Activated CD4-positive, alpha-beta T cell treated with anti-CD3 and anti-CD28 coated beads for 36 hours (primary cell): ENCODE measurements at regions not wholly inside any gene's neighbourhood (a gene's known extent, or its start where the extent isn't known, plus 50 kb on each side); places are given as distances from the start of the nearest gene placed in this dataset.
"Not testable (repeated sequence)": the region's sequence is repeated elsewhere in the genome, so short reads cannot be mapped to it uniquely, and the experiment has no call there.

Source experiments
- ATAC-seq: fragments of 200-7000 bp; cut with Tn5 transposase; one replicate; pipeline ENCODE4 v1.10.0; 2021; ENCODE audit warnings: mild to moderate bottlenecking, moderate library complexity
- CTCF ChIA-PET: fragments of 350-600 bp; sonication (Branson Sonifier 250); formaldehyde crosslinking; loops from one replicate; lab custom pipeline; 2021; ENCODE audit warnings: antibody characterized with exemption; lab: Charles Lee
- POLR2A ChIA-PET: fragments of 350-600 bp; sonication (Branson Sonifier 250); formaldehyde crosslinking; loops from one replicate; lab custom pipeline; 2021; ENCODE audit warnings: antibody characterized with exemption, inconsistent platforms; lab: Charles Lee
- DNase-seq: peaks from one replicate; pipeline ENCODE4 v3.0.0-alpha.2; 2020
- H3K27ac Mint-ChIP-seq: one replicate; pipeline ENCODE4 v1.8.0; 2021; ENCODE audit warnings: mixed read lengths
- H3K27me3 Mint-ChIP-seq: one replicate; pipeline ENCODE4 v1.8.0; 2021; ENCODE audit warnings: mixed read lengths
- H3K36me3 Mint-ChIP-seq: one replicate; pipeline ENCODE4 v1.8.0; 2021; ENCODE audit warnings: low read depth, mixed read lengths
- H3K4me1 Mint-ChIP-seq: one replicate; pipeline ENCODE4 v1.8.0; 2021; ENCODE audit warnings: mixed read lengths
- H3K4me3 Mint-ChIP-seq: one replicate; pipeline ENCODE4 v1.8.0; 2021; ENCODE audit warnings: mild to moderate bottlenecking, moderate library complexity, mixed read lengths
- H3K9me3 Mint-ChIP-seq: one replicate; pipeline ENCODE4 v1.8.0; 2021; ENCODE audit warnings: low read depth, mixed read lengths
- intact Hi-C, 2 experiments: fragments of 100-400 bp; cut with DNase I in 1 of 2; cut with micrococcal nuclease in 1 of 2; formaldehyde crosslinking; loops; one replicate each; pipeline versions ENCODE4 v1.14.2 to v1.15.1; 2022 to 2024; cut with DNase I, micrococcal nuclease

DNA sequence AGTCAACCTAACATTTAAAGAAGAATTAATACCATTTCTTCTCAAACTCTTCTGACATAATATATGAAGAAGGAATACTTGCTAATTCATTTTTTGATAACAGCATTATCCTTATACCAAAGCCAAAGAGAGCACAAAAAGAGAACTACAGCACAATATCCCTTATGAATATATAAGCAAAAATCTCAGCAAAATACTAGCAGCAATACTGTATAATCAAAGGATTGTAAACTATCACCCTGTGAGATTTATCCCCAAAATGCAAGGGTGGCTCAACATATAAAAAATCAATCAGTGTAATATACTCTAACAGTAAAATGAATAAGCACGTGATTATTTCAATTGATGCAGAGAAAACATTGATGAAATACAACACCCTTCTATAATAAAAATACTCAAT, 81.9 kb upstream of the ZNG1F start:
- CTCF ChIA-PET, H3K4me3 Mint-ChIP-seq, H3K4me1 Mint-ChIP-seq, POLR2A ChIA-PET, H3K36me3 Mint-ChIP-seq, H3K9me3 Mint-ChIP-seq, intact Hi-C loops, H3K27ac Mint-ChIP-seq, H3K27me3 Mint-ChIP-seq, ATAC-seq, DNase-seq: not testable (repeated sequence)

- H3K27me3 Mint-ChIP-seq, POLR2A ChIA-PET, CTCF ChIA-PET, H3K9me3 Mint-ChIP-seq, H3K4me1 Mint-ChIP-seq, H3K4me3 Mint-ChIP-seq, intact Hi-C loops, ATAC-seq, H3K36me3 Mint-ChIP-seq, H3K27ac Mint-ChIP-seq: not testable (repeated sequence)
- DNase-seq, result peak; percentile 4
Measured at GRCh38 chr9:41269471-41269870, 80.4 kb upstream of the ZNG1F start.

DNA sequence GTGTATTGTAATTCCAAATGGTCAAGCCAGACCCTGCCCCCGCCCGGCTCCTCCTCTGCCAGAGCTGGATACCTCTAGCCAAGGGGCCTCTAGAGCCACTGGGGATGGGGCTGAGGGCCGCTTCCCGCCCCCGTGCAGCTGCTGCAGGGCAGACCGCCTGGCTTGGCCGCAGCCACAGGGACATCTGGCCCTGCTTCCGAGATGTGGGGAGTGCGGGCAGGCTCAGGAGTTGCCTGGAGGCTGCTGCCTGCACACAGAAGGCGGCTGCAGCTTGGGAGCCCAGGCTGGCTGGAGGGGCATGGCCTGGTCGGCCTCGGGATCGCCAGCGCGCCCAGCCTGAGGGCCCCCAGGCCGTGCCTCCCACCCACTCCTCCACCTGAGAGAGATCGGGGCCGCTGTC, 79.9 kb upstream of the ZNG1F start:
- H3K27me3 Mint-ChIP-seq, intact Hi-C loops, ATAC-seq, H3K4me1 Mint-ChIP-seq, POLR2A ChIA-PET, H3K4me3 Mint-ChIP-seq, CTCF ChIA-PET, H3K27ac Mint-ChIP-seq, H3K9me3 Mint-ChIP-seq, H3K36me3 Mint-ChIP-seq: not testable (repeated sequence)
- DNase-seq, result peak; percentile 9

DNA sequence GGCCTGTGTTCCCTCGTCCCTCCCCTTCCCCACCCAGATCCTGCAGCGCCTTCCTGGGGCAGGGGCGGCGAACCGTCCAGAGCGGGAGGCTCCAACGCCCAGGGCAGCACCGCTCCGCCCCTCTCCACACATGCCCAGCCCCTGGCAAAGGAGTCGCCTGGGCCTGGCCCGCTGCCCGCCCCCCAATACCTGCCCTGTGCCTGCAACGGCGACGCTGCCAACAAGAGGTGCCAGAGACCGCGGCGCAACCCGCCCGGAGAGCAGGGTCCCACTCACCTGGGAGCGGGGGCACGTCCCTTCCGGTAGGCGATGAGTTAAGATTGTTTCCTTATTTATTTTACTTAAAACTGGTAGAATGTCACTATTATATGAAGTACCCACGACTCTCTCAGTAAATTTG, 77.5 kb upstream of the ZNG1F start:
- intact Hi-C loops, H3K27ac Mint-ChIP-seq, H3K27me3 Mint-ChIP-seq, ATAC-seq, POLR2A ChIA-PET, DNase-seq, H3K9me3 Mint-ChIP-seq, H3K4me1 Mint-ChIP-seq, H3K4me3 Mint-ChIP-seq, CTCF ChIA-PET, H3K36me3 Mint-ChIP-seq: not testable (repeated sequence)

- ATAC-seq, H3K27me3 Mint-ChIP-seq: not testable (repeated sequence)
Measured at GRCh38 chr9:41266000-41266399, 76.9 kb upstream of the ZNG1F start.

DNA sequence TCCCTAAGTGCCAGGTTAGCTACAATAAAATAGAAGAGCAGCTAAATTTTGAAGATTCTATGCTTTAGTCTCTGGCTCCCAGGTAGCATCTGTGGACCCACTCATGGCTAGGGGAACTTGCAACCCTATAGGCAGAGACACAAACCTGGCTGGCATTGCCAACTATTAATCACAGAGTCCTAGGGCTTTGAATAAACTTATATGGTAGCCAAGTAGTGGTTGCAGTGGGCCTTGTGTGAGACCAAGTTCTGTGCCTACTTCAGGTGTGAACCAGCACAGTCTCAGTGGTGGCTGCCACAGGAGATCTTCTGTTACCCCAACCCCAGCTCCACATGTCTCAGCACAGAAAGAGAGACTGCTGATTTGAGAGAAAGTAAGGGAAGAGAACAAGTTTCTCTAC, 62.9 kb upstream of the ZNG1F start:
- H3K27ac Mint-ChIP-seq, H3K4me3 Mint-ChIP-seq, intact Hi-C loops, ATAC-seq, DNase-seq, POLR2A ChIA-PET, CTCF ChIA-PET, H3K4me1 Mint-ChIP-seq, H3K27me3 Mint-ChIP-seq, H3K36me3 Mint-ChIP-seq: not testable (repeated sequence)
- H3K9me3 Mint-ChIP-seq, result peaks cover 12% of the 10 kb centered on the region

More at GRCh38 chr9:41266000-41266399, 76.9 kb upstream of the ZNG1F start:
- H3K9me3 Mint-ChIP-seq, H3K4me1 Mint-ChIP-seq, H3K27ac Mint-ChIP-seq, H3K36me3 Mint-ChIP-seq, H3K4me3 Mint-ChIP-seq, intact Hi-C loops, CTCF ChIA-PET, DNase-seq, POLR2A ChIA-PET: not testable (repeated sequence)

GRCh38 chr9:41251101-41251500, 62.0 kb upstream of the ZNG1F start:
- POLR2A ChIA-PET, H3K4me3 Mint-ChIP-seq, H3K4me1 Mint-ChIP-seq, CTCF ChIA-PET, intact Hi-C loops, H3K27me3 Mint-ChIP-seq, ATAC-seq, DNase-seq, H3K36me3 Mint-ChIP-seq, H3K27ac Mint-ChIP-seq: not testable (repeated sequence)
- H3K9me3 Mint-ChIP-seq, result peaks cover 15% of the 10 kb centered on the region

GRCh38 chr9:41246702-41247101, 57.6 kb upstream of the ZNG1F start:
- H3K4me3 Mint-ChIP-seq, intact Hi-C loops: not testable (repeated sequence)
- H3K9me3 Mint-ChIP-seq, result peaks cover 21% of the 10 kb centered on the region

More at GRCh38 chr9:41246702-41247101, 57.6 kb upstream of the ZNG1F start:
- CTCF ChIA-PET, DNase-seq, H3K27me3 Mint-ChIP-seq, POLR2A ChIA-PET, H3K27ac Mint-ChIP-seq, ATAC-seq, H3K36me3 Mint-ChIP-seq, H3K4me1 Mint-ChIP-seq: not testable (repeated sequence)
